ENCODE measurements at regions not wholly inside any gene's neighbourhood (a gene's known extent, or its start where the extent isn't known, plus 50 kb on each side); places are given as distances from the start of the nearest gene placed in this dataset.

- intact Hi-C loops (cut with DNase I, micrococcal nuclease): no loop called here
- ATAC-seq: no peak
Observed at GRCh38 chr5:18159331-18159730, 525.1 kb downstream of the TAF11L14 start.

DNA sequence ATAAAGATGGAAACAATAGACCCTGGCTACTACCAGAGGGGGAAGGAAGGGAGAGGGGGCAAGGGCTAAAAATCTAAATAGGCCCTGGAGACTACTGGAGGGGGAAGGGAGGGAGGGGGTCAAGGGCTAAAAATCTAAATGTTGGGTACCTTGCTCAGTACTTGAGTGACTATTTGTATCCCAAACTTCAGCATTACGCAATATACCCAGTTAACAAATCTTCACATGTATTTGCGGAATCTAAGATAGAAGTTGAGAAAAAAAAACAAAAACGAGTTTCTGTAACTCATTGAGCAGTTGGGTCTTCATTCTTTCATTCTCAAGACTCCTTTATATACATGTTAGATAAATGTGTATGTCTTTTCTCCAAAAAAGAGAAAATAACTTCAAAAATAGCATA, 537.4 kb downstream of the TAF11L14 start:
- no peaks in the 10 kb centered on the region for H3K4me1 ChIP-seq (ENCODE audit: low read depth)
- TF ChIP-seq CTCF (IDR thresholded peaks at IDR 0.05): no peak
- ATAC-seq: no peak
- no peaks in the 10 kb centered on the region for H3K36me3 ChIP-seq (ENCODE audit: low read depth)
- no peak overlapping the region for H3K4me3 ChIP-seq
- no peak for DNase-seq
- intact Hi-C loops (cut with DNase I, micrococcal nuclease): no loop called here
- peaks cover 32% of the 10 kb centered on the region for H3K9me3 ChIP-seq

More at GRCh38 chr5:18159331-18159730, 525.1 kb downstream of the TAF11L14 start:
- Histone ChIP-seq H3K4me1 (ENCODE audit: low read depth) (no peaks in the 10 kb centered on the region), H3K9me3 (peaks cover 29% of the 10 kb centered on the region), H3K36me3 (ENCODE audit: low read depth) (no peaks in the 10 kb centered on the region), H3K4me3 (no peak overlapping the region)
- TF ChIP-seq CTCF (IDR thresholded peaks at IDR 0.05): no peak
- DNase-seq: no peak

- no peaks in the 10 kb centered on the region for H3K9me3 ChIP-seq
- no peak for DNase-seq
- no peaks in the 10 kb centered on the region for H3K36me3 ChIP-seq (ENCODE audit: low read depth)
- no peak for ATAC-seq
- intact Hi-C loops (cut with DNase I, micrococcal nuclease): no loop called here
- TF ChIP-seq CTCF (IDR thresholded peaks at IDR 0.05): no peak
- no peak overlapping the region for H3K4me3 ChIP-seq
- H3K4me1 ChIP-seq (ENCODE audit: low read depth): no peaks in the 10 kb centered on the region
Observed at GRCh38 chr5:18179579-18179978, 545.3 kb downstream of the TAF11L14 start.

- DNase-seq (no peak), ATAC-seq (no peak)
- no peak overlapping the region for H3K4me3 ChIP-seq
- intact Hi-C loops (cut with DNase I, micrococcal nuclease): no loop called here
- H3K4me1 ChIP-seq (ENCODE audit: low read depth): no peaks in the 10 kb centered on the region
- no peaks in the 10 kb centered on the region for H3K36me3 ChIP-seq (ENCODE audit: low read depth)
- no peak for TF ChIP-seq CTCF (IDR thresholded peaks at IDR 0.05)
- H3K9me3 ChIP-seq: no peaks in the 10 kb centered on the region
Observed at GRCh38 chr5:18181575-18181974, 547.3 kb downstream of the TAF11L14 start.

DNA sequence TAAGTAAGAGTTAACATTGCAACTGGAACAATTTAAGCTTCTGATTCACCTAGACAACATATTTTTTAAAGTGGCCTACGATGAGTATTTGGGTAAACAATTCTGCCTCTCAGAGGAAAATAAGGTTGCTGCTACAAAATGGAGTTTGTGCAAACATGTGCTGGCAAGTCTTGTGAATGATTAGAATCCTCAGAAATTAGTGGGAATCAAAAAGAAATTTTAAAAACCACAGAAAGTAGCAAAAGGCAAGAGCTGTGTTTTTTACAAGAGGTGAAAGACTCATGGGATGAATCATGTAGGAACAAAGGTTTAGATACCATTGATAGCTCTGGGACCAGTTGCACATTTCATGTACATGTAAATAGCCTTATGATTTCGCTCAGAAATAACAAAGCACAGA, 561.6 kb downstream of the TAF11L14 start:
- intact Hi-C loops (cut with DNase I, micrococcal nuclease): no loop called here
- Histone ChIP-seq H3K4me3 (no peak overlapping the region), H3K4me1 (ENCODE audit: low read depth) (no peaks in the 10 kb centered on the region), H3K36me3 (ENCODE audit: low read depth) (no peaks in the 10 kb centered on the region), H3K9me3 (peaks cover 35% of the 10 kb centered on the region)
- TF ChIP-seq CTCF (IDR thresholded peaks at IDR 0.05): no peak
- DNase-seq (no peak), ATAC-seq (no peak)

DNA sequence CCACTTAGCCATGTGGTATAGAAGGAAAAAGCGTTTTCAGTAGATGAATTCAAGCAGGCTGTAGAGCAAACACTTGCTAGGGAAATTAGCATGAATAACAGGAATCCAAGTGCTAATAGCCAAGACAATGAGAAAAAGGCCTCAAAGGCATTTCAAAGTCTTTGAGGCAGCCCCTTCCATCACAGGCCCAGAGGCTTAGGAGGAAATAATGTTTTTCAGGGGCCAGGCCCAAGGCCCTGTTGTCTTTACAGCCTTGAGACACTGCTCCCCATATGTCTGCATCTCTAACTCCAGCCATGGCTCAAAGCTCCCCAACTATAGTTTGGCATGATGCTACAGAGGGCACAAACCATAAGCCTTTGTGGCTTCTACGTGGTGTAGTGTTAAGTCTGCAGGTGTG, 563.5 kb downstream of the TAF11L14 start:
- TF ChIP-seq CTCF (IDR thresholded peaks at IDR 0.05): no peak
- intact Hi-C loops (cut with DNase I, micrococcal nuclease): no loop called here

More for the DNA sequence above, 563.5 kb downstream of the TAF11L14 start:
- no peak for ATAC-seq
- H3K9me3 ChIP-seq: peaks cover 25% of the 10 kb centered on the region
- no peaks in the 10 kb centered on the region for H3K4me1 ChIP-seq (ENCODE audit: low read depth)
- no peak overlapping the region for H3K4me3 ChIP-seq
- no peaks in the 10 kb centered on the region for H3K36me3 ChIP-seq (ENCODE audit: low read depth)
- DNase-seq: no peak
